ENCODE measurements at regions not wholly inside any gene's neighbourhood (a gene's known extent, or its start where the extent isn't known, plus 50 kb on each side); places are given as distances from the start of the nearest gene placed in this dataset.

GRCh38 chr2:104049438-104049837, 804.5 kb upstream of the POU3F3 start:
- H3K4me3 Mint-ChIP-seq, result no peak overlapping the region
- POLR2A ChIA-PET, result no interaction called here
- CTCF ChIA-PET, result no interaction called here
- H3K27ac Mint-ChIP-seq, result no peak overlapping the region
- no peak for TF ChIP-seq CTCF (IDR thresholded peaks at IDR 0.05)
- no peak for ATAC-seq (ENCODE audit: low read depth)
- intact Hi-C loops (cut with micrococcal nuclease), result no loop called here
- H3K9me3 Mint-ChIP-seq, result no peaks in the 10 kb centered on the region
- H3K36me3 Mint-ChIP-seq (ENCODE audit: low read depth), result no peaks in the 10 kb centered on the region
- DNase-seq, result no peak
- H3K4me1 Mint-ChIP-seq, result no peaks in the 10 kb centered on the region
- H3K27me3 Mint-ChIP-seq, result no peaks in the 10 kb centered on the region

- ChIA-PET CTCF (no interaction called here), POLR2A (no interaction called here)
- intact Hi-C loops (cut with micrococcal nuclease), result no loop called here
- Mint-ChIP-seq H3K27ac (no peak overlapping the region), H3K27me3 (no peaks in the 10 kb centered on the region), H3K4me1 (no peaks in the 10 kb centered on the region), H3K9me3 (no peaks in the 10 kb centered on the region), H3K4me3 (no peak overlapping the region), H3K36me3 (ENCODE audit: low read depth) (no peaks in the 10 kb centered on the region)
- ATAC-seq (ENCODE audit: low read depth) (no peak), DNase-seq (no peak)
- TF ChIP-seq CTCF (IDR thresholded peaks at IDR 0.05), result no peak
Measured at GRCh38 chr2:104049981-104050380, 803.9 kb upstream of the POU3F3 start.

GRCh38 chr2:104050656-104051242, 803.2 kb upstream of the POU3F3 start:
- DNase-seq, result no peak
- intact Hi-C loops (cut with micrococcal nuclease), result no loop called here
- no peak overlapping the region for H3K4me3 Mint-ChIP-seq

GRCh38 chr2:104051766-104052165, 802.1 kb upstream of the POU3F3 start:
- Mint-ChIP-seq H3K27ac (no peak overlapping the region), H3K27me3 (no peaks in the 10 kb centered on the region), H3K9me3 (no peaks in the 10 kb centered on the region), H3K4me3 (no peak overlapping the region), H3K4me1 (no peaks in the 10 kb centered on the region), H3K36me3 (ENCODE audit: low read depth) (no peaks in the 10 kb centered on the region)
- no peak for DNase-seq
- no peak for ATAC-seq (ENCODE audit: low read depth)
- ChIA-PET POLR2A (no interaction called here), CTCF (no interaction called here)
- no peak for TF ChIP-seq CTCF (IDR thresholded peaks at IDR 0.05)
- intact Hi-C loops (cut with micrococcal nuclease), result no loop called here

More at GRCh38 chr2:104050656-104051242, 803.2 kb upstream of the POU3F3 start:
- H3K27me3 Mint-ChIP-seq, result no peaks in the 10 kb centered on the region
- no peak overlapping the region for H3K27ac Mint-ChIP-seq
- no peak for TF ChIP-seq CTCF (IDR thresholded peaks at IDR 0.05)
- H3K4me1 Mint-ChIP-seq, result no peaks in the 10 kb centered on the region
- POLR2A ChIA-PET, result no interaction called here
- ATAC-seq (ENCODE audit: low read depth), result no peak
- H3K9me3 Mint-ChIP-seq, result no peaks in the 10 kb centered on the region
- no peaks in the 10 kb centered on the region for H3K36me3 Mint-ChIP-seq (ENCODE audit: low read depth)
- CTCF ChIA-PET, result no interaction called here

- Mint-ChIP-seq H3K27ac (no peak overlapping the region), H3K4me1 (no peaks in the 10 kb centered on the region), H3K36me3 (ENCODE audit: low read depth) (no peaks in the 10 kb centered on the region), H3K27me3 (no peaks in the 10 kb centered on the region), H3K9me3 (no peaks in the 10 kb centered on the region), H3K4me3 (no peak overlapping the region)
- intact Hi-C loops (cut with micrococcal nuclease), result no loop called here
- ATAC-seq (ENCODE audit: low read depth) (no peak), DNase-seq (no peak)
- TF ChIP-seq CTCF (IDR thresholded peaks at IDR 0.05), result no peak
- CTCF ChIA-PET, result no interaction called here
- POLR2A ChIA-PET, result no interaction called here
Measured at GRCh38 chr2:104052356-104052755, 801.6 kb upstream of the POU3F3 start.
